Lower lobe of right lung (tissue), 2 donors: ENCODE measurements at regions not wholly inside any gene's neighbourhood (a gene's known extent, or its start where the extent isn't known, plus 50 kb on each side); places are given as distances from the start of the nearest gene placed in this dataset.

Experiments used
- ATAC-seq, 2 donors: fragments of 200-7000 bp; cut with Tn5 transposase; one replicate each; pipeline ENCODE4 v1.9.1; 2020 to 2022; ENCODE audit warnings: mild to moderate bottlenecking in 2 of 2, moderate library complexity in 2 of 2
- DNase-seq: peaks from one replicate; pipeline ENCODE4 v3.0.0-alpha.2; 2020
- H3K27ac ChIP-seq: fragments of 200-600 bp; one replicate; pipeline ENCODE4 v1.8.0; 2022
- H3K27me3 ChIP-seq: fragments of 200-600 bp; one replicate; pipeline ENCODE4 v1.8.0; 2022; ENCODE audit warnings: low read depth
- H3K36me3 ChIP-seq: fragments of 200-600 bp; one replicate; pipeline ENCODE4 v1.8.0; 2022; ENCODE audit warnings: mild to moderate bottlenecking
- H3K4me1 ChIP-seq: fragments of 200-600 bp; one replicate; pipeline ENCODE4 v1.8.0; 2022
- H3K4me3 ChIP-seq: fragments of 200-600 bp; one replicate; pipeline ENCODE4 v1.8.0; 2022; ENCODE audit warnings: mild to moderate bottlenecking
- H3K9me3 ChIP-seq: fragments of 200-600 bp; one replicate; pipeline ENCODE4 v1.8.0; 2022
- intact Hi-C: fragments of 100-400 bp; cut with DNase I; formaldehyde crosslinking; loops from one replicate; pipeline ENCODE4 v1.11.0; 2022
- TF ChIP-seq, protein P1 (sequence below): fragments of 200-600 bp; IDR thresholded peaks from one replicate; pipeline ENCODE4 v1.8.0; 2022; ENCODE audit warnings: antibody characterized with exemption, mild to moderate bottlenecking
- donor health status: DM: no; HTN: yes; CAD: no; lungs with severe emphysema.

DNA sequence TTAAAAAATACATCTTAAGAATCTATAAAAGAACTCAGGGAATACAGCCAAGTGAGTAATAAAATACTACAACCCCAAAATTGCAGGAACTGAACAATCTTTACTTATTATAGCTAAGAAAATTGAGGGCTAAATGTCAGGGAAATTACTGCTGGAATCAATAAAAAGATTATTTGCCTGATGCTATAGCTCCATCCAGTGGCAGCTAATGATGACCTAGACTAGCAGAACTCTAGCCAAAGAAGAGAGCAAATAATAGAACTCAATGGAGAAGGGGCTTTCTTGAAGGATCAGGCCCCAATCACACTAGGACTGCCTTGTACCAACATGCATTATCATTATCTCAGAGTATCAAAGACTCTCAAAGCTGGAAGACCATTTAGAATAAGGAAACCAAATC lies 85.0 kb upstream of the FAM241A start:
- TF ChIP-seq, protein P1, sequence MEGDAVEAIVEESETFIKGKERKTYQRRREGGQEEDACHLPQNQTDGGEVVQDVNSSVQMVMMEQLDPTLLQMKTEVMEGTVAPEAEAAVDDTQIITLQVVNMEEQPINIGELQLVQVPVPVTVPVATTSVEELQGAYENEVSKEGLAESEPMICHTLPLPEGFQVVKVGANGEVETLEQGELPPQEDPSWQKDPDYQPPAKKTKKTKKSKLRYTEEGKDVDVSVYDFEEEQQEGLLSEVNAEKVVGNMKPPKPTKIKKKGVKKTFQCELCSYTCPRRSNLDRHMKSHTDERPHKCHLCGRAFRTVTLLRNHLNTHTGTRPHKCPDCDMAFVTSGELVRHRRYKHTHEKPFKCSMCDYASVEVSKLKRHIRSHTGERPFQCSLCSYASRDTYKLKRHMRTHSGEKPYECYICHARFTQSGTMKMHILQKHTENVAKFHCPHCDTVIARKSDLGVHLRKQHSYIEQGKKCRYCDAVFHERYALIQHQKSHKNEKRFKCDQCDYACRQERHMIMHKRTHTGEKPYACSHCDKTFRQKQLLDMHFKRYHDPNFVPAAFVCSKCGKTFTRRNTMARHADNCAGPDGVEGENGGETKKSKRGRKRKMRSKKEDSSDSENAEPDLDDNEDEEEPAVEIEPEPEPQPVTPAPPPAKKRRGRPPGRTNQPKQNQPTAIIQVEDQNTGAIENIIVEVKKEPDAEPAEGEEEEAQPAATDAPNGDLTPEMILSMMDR: no peak
- Histone ChIP-seq H3K27ac (no peak overlapping the region), H3K4me1 (no peaks in the 10 kb centered on the region), H3K36me3 (no peaks in the 10 kb centered on the region), H3K4me3 (no peak overlapping the region), H3K27me3 (no peaks in the 10 kb centered on the region), H3K9me3 (no peaks in the 10 kb centered on the region)
- intact Hi-C loops: no loop called here
- ATAC-seq (no peak), DNase-seq (no peak)

DNA sequence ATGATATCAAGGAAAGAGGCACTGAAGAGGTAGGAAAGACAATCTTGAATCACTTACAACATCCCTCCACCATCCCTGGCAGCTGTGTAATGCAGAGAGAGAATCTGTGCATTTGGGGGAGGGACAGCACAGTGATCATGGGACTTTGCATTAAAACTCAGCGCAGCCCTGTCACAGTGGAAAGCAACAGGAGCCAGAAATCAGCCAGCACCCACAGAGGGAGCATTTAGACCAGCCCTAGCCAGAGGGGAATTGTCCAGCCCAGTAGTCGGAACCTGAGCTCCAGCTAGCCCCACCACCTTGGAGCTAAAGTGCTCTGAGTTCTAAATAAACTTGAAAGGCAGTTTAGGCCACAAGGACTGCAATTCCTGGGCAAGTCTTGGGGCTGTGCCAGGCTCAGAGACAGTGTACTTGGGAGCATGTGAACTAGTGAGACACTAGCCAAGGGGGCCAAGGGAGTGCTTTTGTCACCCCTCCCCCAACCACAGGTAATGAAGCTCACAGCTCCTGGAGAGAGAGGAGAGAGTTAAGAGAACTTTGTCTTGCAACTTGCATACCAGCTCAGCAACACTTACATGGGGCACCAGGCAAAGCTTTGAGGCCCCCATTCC lies 83.9 kb upstream of the FAM241A start:
- no peak for ATAC-seq
- H3K4me3 ChIP-seq: no peak overlapping the region
- no peaks in the 10 kb centered on the region for H3K27me3 ChIP-seq
- no peak for DNase-seq
- H3K9me3 ChIP-seq: no peaks in the 10 kb centered on the region
- no peak overlapping the region for H3K27ac ChIP-seq
- intact Hi-C loops: no loop called here
- no peaks in the 10 kb centered on the region for H3K36me3 ChIP-seq
- TF ChIP-seq, protein P1: no peak
- no peaks in the 10 kb centered on the region for H3K4me1 ChIP-seq

DNA sequence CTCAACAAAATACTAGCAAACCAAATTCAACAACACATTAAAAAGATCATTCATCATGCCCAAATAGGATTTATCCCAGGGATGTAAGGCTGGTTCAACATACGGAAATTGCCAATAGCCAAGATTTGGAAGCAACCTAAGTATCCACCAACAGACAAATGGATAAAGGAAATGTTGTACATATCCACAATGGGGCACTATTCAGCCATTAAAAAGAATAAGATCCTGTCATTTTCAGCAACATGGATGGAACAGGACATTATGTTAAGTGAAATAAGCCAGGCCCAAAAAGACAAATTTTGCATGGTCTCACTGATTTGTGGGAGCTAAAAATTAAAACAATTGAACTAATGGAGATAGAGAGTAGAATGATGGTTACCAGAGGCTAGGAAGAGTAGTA lies 82.0 kb upstream of the FAM241A start:
- ATAC-seq (no peak), DNase-seq (no peak)
- Histone ChIP-seq H3K27ac (no peak overlapping the region), H3K36me3 (no peaks in the 10 kb centered on the region), H3K9me3 (no peaks in the 10 kb centered on the region), H3K4me3 (no peak overlapping the region), H3K27me3 (no peaks in the 10 kb centered on the region), H3K4me1 (no peaks in the 10 kb centered on the region)
- intact Hi-C loops: no loop called here
- TF ChIP-seq, protein P1: no peak

DNA sequence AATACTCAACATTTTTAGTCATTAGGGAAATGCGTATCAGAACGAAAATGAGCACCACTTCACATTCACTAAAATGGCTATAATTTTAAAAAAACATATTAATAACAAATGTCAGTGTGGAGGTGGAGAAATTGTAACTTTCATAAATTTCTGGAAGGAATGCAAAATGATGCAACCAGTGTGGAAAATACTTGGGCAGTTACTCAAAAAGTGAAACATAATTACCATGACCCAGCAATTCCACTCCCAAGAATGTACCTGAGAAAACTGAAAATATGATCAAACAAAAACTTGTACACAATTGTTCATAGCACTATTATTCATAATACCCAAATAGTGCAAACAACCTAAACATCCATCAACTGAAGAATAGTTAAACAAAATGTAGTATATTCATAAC lies 76.1 kb upstream of the FAM241A start:
- TF ChIP-seq, protein P1: no peak
- DNase-seq (no peak), ATAC-seq (no peak)

DNA sequence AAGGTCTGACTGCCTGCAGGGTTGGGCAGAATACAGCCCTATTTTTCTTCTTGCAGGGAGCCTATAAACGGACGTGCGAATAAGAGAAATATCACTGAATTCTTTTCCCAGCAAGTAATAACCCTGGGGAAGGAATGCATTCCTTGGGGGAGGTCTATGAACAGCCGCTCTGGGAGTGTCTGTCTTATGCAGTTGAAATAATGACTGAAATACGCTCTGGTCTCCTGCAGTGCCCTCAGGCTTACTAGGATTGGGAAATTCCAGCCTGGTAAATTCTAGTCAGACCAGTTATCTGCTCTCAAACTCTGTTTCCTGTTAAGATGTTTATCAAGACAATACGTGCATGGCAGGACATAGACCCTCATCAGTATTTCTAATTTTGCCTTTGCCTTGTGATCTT lies 72.1 kb upstream of the FAM241A start:
- TF ChIP-seq, protein P1: no peak
- no peaks in the 10 kb centered on the region for H3K27me3 ChIP-seq
- H3K9me3 ChIP-seq: no peaks in the 10 kb centered on the region
- no peaks in the 10 kb centered on the region for H3K4me1 ChIP-seq
- DNase-seq (no peak), ATAC-seq (no peak)
- no peak overlapping the region for H3K4me3 ChIP-seq
- H3K36me3 ChIP-seq: no peaks in the 10 kb centered on the region
- intact Hi-C loops: no loop called here
- no peak overlapping the region for H3K27ac ChIP-seq

More for the DNA sequence above, 76.1 kb upstream of the FAM241A start:
- no peaks in the 10 kb centered on the region for H3K4me1 ChIP-seq
- H3K4me3 ChIP-seq: no peak overlapping the region
- H3K27ac ChIP-seq: no peak overlapping the region
- H3K27me3 ChIP-seq: no peaks in the 10 kb centered on the region
- H3K9me3 ChIP-seq: no peaks in the 10 kb centered on the region
- intact Hi-C loops: no loop called here
- H3K36me3 ChIP-seq: no peaks in the 10 kb centered on the region
